Skeletal muscle cell (primary cell): ENCODE measurements at regions not wholly inside any gene's neighbourhood (a gene's known extent, or its start where the extent isn't known, plus 50 kb on each side); places are given as distances from the start of the nearest gene placed in this dataset.

ENCODE experiments used
- DNase-seq: peaks from one replicate; pipeline ENCODE4 v3.0.0-alpha.2; 2010; ENCODE audit warnings: low read depth
- H3K4me3 ChIP-seq: 2 replicates; pipeline ENCODE4 v1.5.1; 2011; ENCODE audit warnings: low read depth, mild to moderate bottlenecking, control low read depth, low read length, moderate library complexity

DNA sequence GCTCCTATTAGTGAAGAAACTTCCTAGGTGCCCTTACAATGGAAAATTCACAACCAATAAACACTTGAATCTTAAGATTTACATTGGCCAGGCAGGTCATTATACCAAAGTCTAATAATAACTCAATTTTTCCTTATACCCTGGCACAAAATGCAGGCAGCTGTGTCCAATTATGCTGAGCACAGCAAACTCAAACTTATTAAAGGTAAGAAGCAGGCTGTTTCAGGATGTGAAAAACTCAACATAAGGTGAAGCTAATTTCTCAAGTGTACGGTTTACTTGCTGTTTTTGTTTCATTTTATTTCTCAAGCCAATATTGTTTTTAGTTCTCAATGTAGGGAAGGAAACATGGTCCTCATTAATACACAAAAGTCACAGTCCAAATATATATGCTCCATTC is 405.1 kb downstream of the KCTD16 start:
- no peak for DNase-seq
- no peak overlapping the region for H3K4me3 ChIP-seq

DNA sequence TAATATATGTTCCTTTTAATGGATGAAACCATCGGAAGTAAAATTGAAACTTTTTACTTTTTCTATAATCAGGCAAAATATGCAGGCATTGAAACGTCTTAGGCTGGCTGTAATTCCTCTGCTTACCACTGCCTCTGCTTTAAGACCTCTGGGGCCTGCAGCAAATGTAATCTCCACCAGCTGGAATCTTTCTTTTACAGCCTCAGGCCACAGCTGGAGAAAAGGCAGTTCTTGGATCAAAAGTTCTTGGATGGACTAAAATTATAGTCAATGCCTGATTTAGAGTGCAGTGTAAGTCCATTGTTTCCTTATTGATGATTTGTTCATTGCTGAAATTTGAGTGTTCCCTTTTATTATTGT is 396.7 kb downstream of the KCTD16 start:
- DNase-seq, result no peak
- no peak overlapping the region for H3K4me3 ChIP-seq

DNA sequence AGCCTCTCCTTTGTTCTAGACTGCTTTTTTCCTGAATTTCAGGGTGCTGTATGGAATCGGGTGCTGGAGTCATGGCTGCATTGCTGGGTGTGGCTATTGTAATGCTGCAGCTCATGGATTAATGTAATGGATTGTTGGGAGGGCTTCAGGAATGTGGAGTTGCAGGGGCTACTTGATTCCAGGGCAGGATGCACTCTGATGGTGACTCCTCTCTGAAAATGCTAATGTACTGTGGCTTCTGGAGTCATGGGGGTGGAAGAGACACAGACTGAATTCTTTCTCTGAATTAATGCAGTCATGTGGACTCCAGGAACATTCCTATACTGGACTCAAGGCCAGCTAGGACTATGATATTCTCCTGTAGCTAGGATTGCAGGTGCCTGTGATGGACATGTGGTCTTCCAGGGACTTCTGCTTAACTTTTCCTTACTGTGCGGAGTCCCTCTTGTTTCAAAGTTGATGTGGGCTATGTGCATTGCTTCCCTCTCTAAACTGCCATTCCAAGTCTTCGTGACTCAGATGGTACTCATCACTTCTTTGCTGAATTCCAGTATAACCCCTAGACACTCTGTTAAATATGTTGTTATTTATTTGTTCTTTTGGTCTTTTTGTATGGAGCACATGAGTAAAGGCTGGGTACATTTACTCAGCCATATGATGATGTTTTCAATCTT is 396.2 kb downstream of the KCTD16 start:
- H3K4me3 ChIP-seq, result no peak overlapping the region
- DNase-seq, result peak; percentile 26

DNA sequence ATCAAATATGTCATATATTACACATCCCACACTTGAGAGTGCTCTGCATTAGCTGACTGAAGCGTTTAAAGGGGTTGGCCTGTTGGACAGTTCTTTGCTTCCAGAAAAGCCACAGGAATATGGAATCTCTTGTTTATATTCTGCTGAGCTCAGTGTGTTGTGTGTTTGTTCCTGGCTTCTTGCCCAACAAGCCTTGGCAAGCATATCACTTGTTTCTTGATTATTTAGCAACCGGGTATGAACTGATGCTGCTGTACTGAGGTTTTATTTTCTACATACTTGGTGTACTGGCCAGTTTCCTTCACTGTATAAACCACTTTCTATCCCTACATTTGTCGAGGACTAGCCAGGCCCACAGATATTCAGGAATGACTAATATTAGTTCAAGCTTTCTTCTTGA is 378.9 kb downstream of the KCTD16 start:
- DNase-seq, result peak; percentile 67
- no peak overlapping the region for H3K4me3 ChIP-seq

DNA sequence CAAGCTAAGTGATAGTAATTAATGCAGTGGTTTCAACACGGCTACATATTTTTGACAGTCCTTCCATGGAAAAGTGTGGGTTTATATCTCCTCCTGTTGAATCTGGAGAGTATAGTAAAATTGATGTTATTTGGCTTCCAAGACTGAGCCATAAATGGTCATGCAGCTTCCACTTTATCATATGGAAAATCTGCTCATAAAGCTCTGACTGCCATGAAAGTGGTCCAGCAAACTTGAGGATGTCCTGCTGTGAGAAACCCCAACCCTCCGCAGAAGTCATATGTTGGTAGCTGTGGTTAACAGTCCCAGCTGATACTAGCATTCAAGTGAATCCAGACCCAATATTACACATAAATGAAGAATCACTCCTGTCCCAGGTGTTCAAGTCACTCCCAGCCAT is 378.3 kb downstream of the KCTD16 start:
- no peak for DNase-seq
- H3K4me3 ChIP-seq, result no peak overlapping the region

DNA sequence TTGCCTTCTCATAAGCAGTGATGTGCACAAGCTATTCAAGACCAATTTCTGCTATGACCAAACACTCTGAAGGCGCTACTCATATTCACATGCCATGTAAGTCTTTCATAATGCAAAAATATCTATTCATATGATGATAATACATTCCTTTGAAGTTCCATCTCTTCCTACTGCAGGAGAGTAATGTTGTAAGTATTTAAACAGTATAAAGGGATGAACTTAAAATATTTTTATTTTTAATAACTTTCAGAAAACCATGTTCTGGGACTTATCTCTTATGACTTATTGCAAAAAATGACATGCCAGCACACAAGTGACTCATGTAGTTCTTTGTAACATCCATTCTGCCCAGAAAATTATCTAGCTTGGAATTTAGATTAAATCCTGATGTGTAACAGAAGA is 376.4 kb downstream of the KCTD16 start:
- DNase-seq, result no peak
- H3K4me3 ChIP-seq, result no peak overlapping the region

DNA sequence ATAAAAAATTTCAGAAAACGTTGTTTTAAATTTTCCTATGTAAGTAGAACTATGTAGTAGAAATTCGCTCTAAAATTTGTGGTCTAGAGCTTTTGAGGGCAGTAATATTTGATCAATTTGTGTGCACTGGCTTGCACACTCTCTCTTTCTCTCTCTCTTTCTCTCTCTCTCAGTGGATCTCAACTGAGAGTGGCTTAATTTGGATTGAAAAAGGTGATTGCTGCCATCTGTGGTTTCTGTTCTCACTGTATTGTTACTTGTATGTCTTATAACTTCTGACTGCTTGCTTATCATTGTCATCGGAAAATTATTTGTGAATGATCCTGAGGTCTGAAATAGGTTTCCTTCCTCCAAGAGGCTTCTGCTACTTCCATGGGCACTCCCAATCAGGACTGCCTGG is 368.2 kb downstream of the KCTD16 start:
- DNase-seq, result no peak
- H3K4me3 ChIP-seq, result no peak overlapping the region
